Prostate gland (tissue), 2 donors: ENCODE measurements at regions not wholly inside any gene's neighbourhood (a gene's known extent, or its start where the extent isn't known, plus 50 kb on each side); places are given as distances from the start of the nearest gene placed in this dataset.

Experiments used
- DNase-seq: peaks from one replicate; pipeline ENCODE4 v3.0.0-alpha.2; 2019; ENCODE audit warnings: low spot score
- H3K27ac ChIP-seq, 2 donors: fragments of 200-600 bp; sonication (generic); 2 replicates each; pipeline ENCODE4 v1.5.1; 2017 to 2019
- H3K27me3 ChIP-seq: fragments of 200-600 bp; sonication (generic); replicated peaks from 2 replicates; pipeline ENCODE4 v1.5.1; 2019; ENCODE audit not compliant: insufficient read depth
- H3K36me3 ChIP-seq, 2 donors: fragments of 200-600 bp; sonication (generic); 1 replicate in 1 of 2; 2 replicates in 1 of 2; pipeline versions ENCODE4 v1.5.1 to v1.8.1; 2017 to 2019
- H3K4me1 ChIP-seq: fragments of 200-600 bp; sonication (generic); replicated peaks from 2 replicates; pipeline ENCODE4 v1.5.1; 2019
- H3K4me3 ChIP-seq, 2 donors: fragments of 200-600 bp; sonication (generic); 2 replicates each; pipeline ENCODE4 v1.5.1; 2017 to 2019
- H3K9me3 ChIP-seq: fragments of 200-600 bp; sonication (generic); 2 replicates; pipeline ENCODE4 v1.5.1; 2017
- POLR2A ChIP-seq: fragments of 450-650 bp; IDR thresholded peaks from one replicate; pipeline ENCODE4 v1.6.1; 2016; ENCODE audit warnings: antibody characterized with exemption, mild to moderate bottlenecking
- POLR2AphosphoS5 ChIP-seq: sonication (generic); formaldehyde crosslinking; IDR thresholded peaks from one replicate; pipeline ENCODE4 v1.6.1; 2017; ENCODE audit warnings: antibody characterized with exemption
- WGBS: methylation state at CpG from one replicate; pipeline ENCODE4 v1.1.5; 2018; 5-methylcytosine and 5-hydroxymethylcytosine counted together
- intact Hi-C: fragments of 100-400 bp; cut with DNase I; formaldehyde crosslinking; loops from one replicate; pipeline ENCODE4 v1.14.2; 2022
- TF ChIP-seq, protein P1 (sequence below), 4 experiments: fragments of 200-600 bp in 2 of 4; fragments of 450-650 bp in 2 of 4; sonication (generic) in 2 of 4; IDR thresholded peaks; 1 replicate in 3 of 4; 2 replicates in 1 of 4; pipeline ENCODE4 v1.5.1; 2016 to 2019; ENCODE audit warnings: antibody characterized with exemption in 4 of 4, mild to moderate bottlenecking in 2 of 4, moderate library complexity in 2 of 4

DNA sequence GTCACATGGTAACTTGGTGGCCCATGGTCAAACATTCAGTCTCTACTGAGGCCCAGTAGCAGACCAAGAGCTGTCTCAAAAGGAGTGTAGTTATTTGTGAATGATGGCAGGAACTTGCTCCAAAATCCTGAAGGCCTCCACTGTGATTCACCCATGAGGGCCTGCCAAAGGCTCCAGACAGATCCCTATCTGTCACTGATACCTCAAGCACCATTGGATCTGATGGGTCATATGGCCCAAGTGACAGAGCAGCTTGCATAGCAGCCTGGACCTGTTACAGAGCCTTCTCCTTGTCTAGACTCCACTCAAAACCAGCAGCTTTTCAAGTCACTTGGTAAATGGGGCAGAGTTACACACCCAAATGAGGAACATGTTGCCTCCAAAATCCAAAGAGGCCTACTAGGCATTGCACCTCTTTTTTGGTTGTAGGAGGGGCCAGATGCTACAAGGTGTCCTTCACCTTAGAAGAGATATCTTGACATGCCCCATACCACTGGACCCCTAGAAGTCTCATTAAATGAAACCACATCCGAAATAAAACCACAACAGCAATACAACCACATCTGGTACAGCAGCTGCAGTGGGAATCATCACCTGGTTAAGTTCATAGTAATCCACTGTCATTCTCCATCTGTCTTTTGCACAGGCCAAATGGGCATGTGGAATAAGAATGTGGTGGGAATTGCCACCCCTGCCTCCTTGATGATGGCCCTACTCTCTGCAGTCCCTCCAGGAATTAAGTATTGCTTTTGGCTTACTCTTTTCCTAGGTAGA is 150.4 kb upstream of the MAX start:
- Histone ChIP-seq H3K9me3 (no peaks in the 10 kb centered on the region), H3K4me1 (no peaks in the 10 kb centered on the region), H3K27me3 (no peaks in the 10 kb centered on the region), H3K4me3 (no peak overlapping the region), H3K27ac (no peak overlapping the region), H3K36me3 (no peaks in the 10 kb centered on the region)
- no peak for DNase-seq
- TF ChIP-seq POLR2AphosphoS5, result no peak
- 100% methylated on average over 1 of the region's 1 CpG for whole genome bisulfite sequencing
- intact Hi-C loops, result no loop called here

- H3K9me3 ChIP-seq, result no peaks in the 10 kb centered on the region
- TF ChIP-seq, protein P1, sequence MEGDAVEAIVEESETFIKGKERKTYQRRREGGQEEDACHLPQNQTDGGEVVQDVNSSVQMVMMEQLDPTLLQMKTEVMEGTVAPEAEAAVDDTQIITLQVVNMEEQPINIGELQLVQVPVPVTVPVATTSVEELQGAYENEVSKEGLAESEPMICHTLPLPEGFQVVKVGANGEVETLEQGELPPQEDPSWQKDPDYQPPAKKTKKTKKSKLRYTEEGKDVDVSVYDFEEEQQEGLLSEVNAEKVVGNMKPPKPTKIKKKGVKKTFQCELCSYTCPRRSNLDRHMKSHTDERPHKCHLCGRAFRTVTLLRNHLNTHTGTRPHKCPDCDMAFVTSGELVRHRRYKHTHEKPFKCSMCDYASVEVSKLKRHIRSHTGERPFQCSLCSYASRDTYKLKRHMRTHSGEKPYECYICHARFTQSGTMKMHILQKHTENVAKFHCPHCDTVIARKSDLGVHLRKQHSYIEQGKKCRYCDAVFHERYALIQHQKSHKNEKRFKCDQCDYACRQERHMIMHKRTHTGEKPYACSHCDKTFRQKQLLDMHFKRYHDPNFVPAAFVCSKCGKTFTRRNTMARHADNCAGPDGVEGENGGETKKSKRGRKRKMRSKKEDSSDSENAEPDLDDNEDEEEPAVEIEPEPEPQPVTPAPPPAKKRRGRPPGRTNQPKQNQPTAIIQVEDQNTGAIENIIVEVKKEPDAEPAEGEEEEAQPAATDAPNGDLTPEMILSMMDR (IDR thresholded peaks at IDR 0.05), result no peak
- no peak for TF ChIP-seq POLR2A
- TF ChIP-seq POLR2AphosphoS5, result no peak
- H3K36me3 ChIP-seq, result no peaks in the 10 kb centered on the region
- H3K4me3 ChIP-seq, result no peak overlapping the region
- 46% methylated on average over 5 of the region's 5 CpGs for WGBS
- no peaks in the 10 kb centered on the region for H3K4me1 ChIP-seq
- H3K27me3 ChIP-seq, result no peaks in the 10 kb centered on the region
- DNase-seq, result no peak
- peak overlapping the region; percentile 21 to 44 for H3K27ac ChIP-seq
- intact Hi-C loops, result no loop called here
Observed at GRCh38 chr14:65255029-65255545, 152.8 kb upstream of the MAX start.

DNA sequence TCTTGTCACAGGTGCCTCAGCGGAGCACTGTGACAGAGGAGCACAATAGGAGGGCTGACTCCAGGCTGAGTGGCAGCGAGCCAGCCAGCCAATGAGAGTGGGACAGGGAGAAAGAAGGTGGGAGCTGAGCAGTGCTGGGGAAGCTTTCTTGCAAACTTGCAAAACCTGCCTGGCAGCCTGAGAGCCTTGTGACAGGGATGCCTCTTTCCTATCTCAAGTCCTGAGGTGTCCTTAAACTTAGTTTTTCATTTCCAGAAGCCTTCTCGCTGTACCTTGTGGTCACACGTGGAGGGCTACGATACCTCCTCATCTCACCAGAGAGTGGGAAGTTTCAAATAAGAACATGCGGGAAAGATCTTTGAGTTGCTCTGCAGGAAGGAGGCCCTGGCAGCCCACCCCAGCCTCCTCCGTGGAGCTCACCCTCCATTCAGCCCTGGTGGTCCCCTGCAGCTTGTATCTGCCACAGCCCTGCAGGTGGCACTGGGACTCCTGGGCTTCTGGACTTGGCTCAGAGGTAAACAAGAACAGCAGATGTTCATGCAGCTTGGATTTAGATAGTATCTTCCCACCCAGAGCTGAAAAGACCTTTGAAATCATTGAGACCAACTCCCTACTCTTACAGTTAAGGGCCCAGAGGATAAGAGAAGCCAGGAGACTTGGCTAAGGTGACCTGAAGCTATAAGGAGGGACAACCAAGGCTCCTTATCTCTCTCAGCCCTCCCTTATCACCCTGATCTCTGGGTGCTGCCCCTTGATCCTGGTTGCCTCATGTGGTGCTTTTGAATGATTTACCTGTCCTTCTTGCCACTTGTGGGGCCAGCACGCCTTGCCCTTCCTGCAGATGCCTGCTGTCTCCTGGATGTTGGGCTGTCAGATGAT is 153.5 kb upstream of the MAX start:
- 30% methylated on average over 8 of the region's 8 CpGs for WGBS
- peak; percentile 59 for TF ChIP-seq POLR2AphosphoS5
- TF ChIP-seq, protein P1 (IDR thresholded peaks at IDR 0.05), result no peak
- Histone ChIP-seq H3K27ac (peak overlapping the region; percentile 21 to 44), H3K4me3 (no peak overlapping the region), H3K4me1 (no peaks in the 10 kb centered on the region), H3K9me3 (no peaks in the 10 kb centered on the region), H3K27me3 (no peaks in the 10 kb centered on the region), H3K36me3 (no peaks in the 10 kb centered on the region)
- intact Hi-C loops, result no loop called here
- DNase-seq, result peak; percentile 75

GRCh38 chr14:65256714-65257113 is 154.4 kb upstream of the MAX start:
- H3K27ac ChIP-seq, result no peak overlapping the region

DNA sequence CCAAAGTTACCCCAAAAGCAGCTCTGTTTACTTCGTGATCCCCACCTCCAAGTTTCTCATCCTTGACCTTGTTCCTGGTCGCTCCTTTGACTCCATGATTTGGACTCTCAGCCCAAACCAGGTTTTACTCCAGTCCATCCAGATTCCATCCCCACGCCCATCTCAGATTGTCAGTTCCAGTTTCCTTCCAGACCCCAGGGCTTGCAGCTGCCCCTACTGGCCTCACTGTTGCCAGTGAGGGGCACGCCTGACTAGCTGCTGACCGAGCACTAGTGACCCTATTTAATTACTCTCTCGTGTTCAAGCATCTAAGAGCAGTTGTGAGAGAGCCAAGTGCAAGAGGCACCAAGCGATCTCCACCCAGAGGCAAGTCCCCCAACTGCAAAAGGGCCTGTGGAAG is 155.1 kb upstream of the FUT8 start:
- TF ChIP-seq POLR2A (no peak), POLR2AphosphoS5 (no peak)
- TF ChIP-seq, protein P1 (IDR thresholded peaks at IDR 0.05), result no peak
- 88% methylated on average over 7 of the region's 7 CpGs for WGBS
- Histone ChIP-seq H3K4me3 (no peak overlapping the region), H3K9me3 (no peaks in the 10 kb centered on the region), H3K27ac (no peak overlapping the region), H3K4me1 (no peaks in the 10 kb centered on the region), H3K36me3 (no peaks in the 10 kb centered on the region), H3K27me3 (no peaks in the 10 kb centered on the region)
- no peak for DNase-seq
- intact Hi-C loops, result no loop called here

More at GRCh38 chr14:65256714-65257113, 154.4 kb upstream of the MAX start:
- TF ChIP-seq, protein P1 (IDR thresholded peaks at IDR 0.05), result no peak
- TF ChIP-seq POLR2A (no peak), POLR2AphosphoS5 (no peak)
- H3K36me3 ChIP-seq, result no peaks in the 10 kb centered on the region
- H3K27me3 ChIP-seq, result no peaks in the 10 kb centered on the region
- intact Hi-C loops, result no loop called here
- no peak overlapping the region for H3K4me3 ChIP-seq
- WGBS, result 95% methylated on average over 4 of the region's 4 CpGs
- DNase-seq, result no peak
- H3K9me3 ChIP-seq, result no peaks in the 10 kb centered on the region
- no peaks in the 10 kb centered on the region for H3K4me1 ChIP-seq
